ENCODE measurements at regions not wholly inside any gene's neighbourhood (a gene's known extent, or its start where the extent isn't known, plus 50 kb on each side); places are given as distances from the start of the nearest gene placed in this dataset.
"Not testable (repeated sequence)": the region's sequence is repeated elsewhere in the genome, so short reads cannot be mapped to it uniquely, and the experiment has no call there.

- DNase-seq, result not testable (repeated sequence)
Observed at GRCh38 chrX:3435916-3436315, 89.5 kb upstream of the MXRA5 start.

GRCh38 chrX:3435057-3435456 is 88.6 kb upstream of the MXRA5 start:
- DNase-seq, result no peak

- DNase-seq, result peak; percentile 81
Observed at GRCh38 chrX:3428792-3429191, 82.3 kb upstream of the MXRA5 start.

GRCh38 chrX:3426552-3426951 is 80.1 kb upstream of the MXRA5 start:
- DNase-seq, result no peak

- no peak for DNase-seq
Observed at GRCh38 chrX:3425031-3425430, 78.6 kb upstream of the MXRA5 start.

GRCh38 chrX:3420316-3420715 is 73.9 kb upstream of the MXRA5 start:
- DNase-seq, result no peak

GRCh38 chrX:3415011-3415410 is 68.6 kb upstream of the MXRA5 start:
- peak; percentile 32 for DNase-seq

- peak; percentile 67 for DNase-seq
Observed at GRCh38 chrX:3411626-3412025, 65.2 kb upstream of the MXRA5 start.

- DNase-seq, result peak; percentile 79
Observed at GRCh38 chrX:3409936-3410335, 63.5 kb upstream of the MXRA5 start.

GRCh38 chrX:3407781-3408180 is 61.3 kb upstream of the MXRA5 start:
- no peak for DNase-seq

GRCh38 chrX:3407121-3407520 is 60.7 kb upstream of the MXRA5 start:
- DNase-seq, result no peak

- DNase-seq, result peak; percentile 37
Observed at GRCh38 chrX:3403748-3404147, 57.3 kb upstream of the MXRA5 start.

All from fibroblast of skin of abdomen (primary cell).